DND-41 (cell line): ENCODE measurements at regions not wholly inside any gene's neighbourhood (a gene's known extent, or its start where the extent isn't known, plus 50 kb on each side); places are given as distances from the start of the nearest gene placed in this dataset.

Source experiments
- ATAC-seq: fragments of 200-7000 bp; cut with Tn5 transposase; 3 replicates; pipeline ENCODE4 v1.9.1; 2021; ENCODE audit warnings: low read depth; ENCODE audit not compliant: insufficient read depth
- DNase-seq: peaks from one replicate; pipeline ENCODE4 v3.0.0-alpha.2; 2020
- H2AFZ ChIP-seq: 2 replicates; pipeline ENCODE4 v1.6.0; 2012; ENCODE audit warnings: low read depth, low read length
- H3K27ac ChIP-seq: 2 replicates; pipeline ENCODE4 v1.5.1; 2012; ENCODE audit warnings: low read length, inconsistent platforms
- H3K27me3 ChIP-seq: fragments of 200-600 bp; sonication (generic); 2 replicates; pipeline ENCODE4 v1.6.0; 2012; ENCODE audit warnings: low read length, mild to moderate bottlenecking, inconsistent platforms; ENCODE audit not compliant: insufficient read depth, poor library complexity
- H3K36me3 ChIP-seq: 2 replicates; pipeline ENCODE4 v1.5.1; 2012; ENCODE audit warnings: low read length, inconsistent platforms; ENCODE audit not compliant: insufficient read depth
- H3K4me1 ChIP-seq: 2 replicates; pipeline ENCODE4 v1.5.1; 2012; ENCODE audit warnings: mild to moderate bottlenecking, low read length; ENCODE audit not compliant: insufficient read depth
- H3K4me2 ChIP-seq: 2 replicates; pipeline ENCODE4 v1.6.0; 2012; ENCODE audit warnings: mild to moderate bottlenecking, moderate library complexity, low read length, inconsistent platforms; ENCODE audit not compliant: insufficient read depth
- H3K4me3 ChIP-seq, 2 experiments: fragments of 200-600 bp in 1 of 2; shearing (Covaris generic) in 1 of 2; 2 replicates each; pipeline ENCODE4 v1.5.1; 2012 to 2016; ENCODE audit warnings: inconsistent platforms in 2 of 2, low read length in 2 of 2, mild to moderate bottlenecking in 2 of 2, low read depth in 1 of 2, moderate library complexity in 1 of 2
- H3K79me2 ChIP-seq: 2 replicates; pipeline ENCODE4 v1.6.0; 2012; ENCODE audit warnings: low read length, inconsistent platforms; ENCODE audit not compliant: insufficient read depth
- H3K9ac ChIP-seq: 2 replicates; pipeline ENCODE4 v1.6.0; 2012; ENCODE audit warnings: low read depth, mild to moderate bottlenecking, inconsistent platforms, low read length, moderate library complexity
- H3K9me3 ChIP-seq: 2 replicates; pipeline ENCODE4 v1.5.1; 2012; ENCODE audit warnings: low read length, moderate library complexity, mild to moderate bottlenecking, inconsistent platforms; ENCODE audit not compliant: insufficient read depth, severe bottlenecking
- H4K20me1 ChIP-seq: 2 replicates; pipeline ENCODE4 v1.6.0; 2012; ENCODE audit warnings: low read length; ENCODE audit not compliant: insufficient read depth
- CTCF ChIP-seq: IDR thresholded peaks from 2 replicates; pipeline ENCODE4 v1.5.1; 2012; ENCODE audit warnings: borderline replicate concordance, low read length, moderate library complexity, mild to moderate bottlenecking; ENCODE audit not compliant: poor library complexity, severe bottlenecking; ENCODE audit errors: extremely low read depth
- EZH2 ChIP-seq: IDR thresholded peaks from 3 replicates; pipeline ENCODE4 v1.6.1; 2012; ENCODE audit warnings: borderline replicate concordance, low read depth, mild to moderate bottlenecking, moderate library complexity, low read length, inconsistent platforms; ENCODE audit not compliant: severe bottlenecking

- TF ChIP-seq CTCF: no peak
- no peak for TF ChIP-seq EZH2
- no peak overlapping the region for H3K9ac ChIP-seq
- H4K20me1 ChIP-seq: no peaks in the 10 kb centered on the region
- H3K4me1 ChIP-seq: no peaks in the 10 kb centered on the region
- no peak overlapping the region for H3K4me3 ChIP-seq
- no peak overlapping the region for H2AFZ ChIP-seq
- H3K9me3 ChIP-seq: no peaks in the 10 kb centered on the region
- no peaks in the 10 kb centered on the region for H3K79me2 ChIP-seq
- no peak for DNase-seq
- no peak overlapping the region for H3K27ac ChIP-seq
- no peak overlapping the region for H3K4me2 ChIP-seq
- H3K36me3 ChIP-seq: no peaks in the 10 kb centered on the region
- H3K27me3 ChIP-seq: no peaks in the 10 kb centered on the region
- ATAC-seq: no peak
Observed at GRCh38 chr1:218779341-218780100, 394.2 kb upstream of the LYPLAL1 start.

DNA sequence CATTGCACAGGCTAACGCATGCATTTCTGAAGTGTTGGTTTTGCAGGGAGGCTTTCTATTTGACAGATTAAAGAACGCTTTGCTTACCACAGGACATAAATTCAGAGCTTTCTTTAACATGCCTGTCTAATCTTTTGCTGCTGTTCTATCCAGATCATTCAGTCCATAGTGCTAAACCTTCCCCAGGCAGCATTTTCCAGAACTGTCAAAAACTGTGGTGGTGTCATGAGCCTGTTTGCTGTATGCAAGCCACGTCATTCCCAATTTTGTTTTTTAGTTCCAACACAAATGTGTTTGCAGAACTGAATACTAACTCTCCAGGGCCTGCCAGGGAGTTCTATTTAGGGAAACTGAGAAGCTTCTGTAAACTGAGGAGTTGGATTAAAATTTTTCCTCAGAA lies 390.5 kb upstream of the LYPLAL1 start:
- Histone ChIP-seq H3K9ac (no peak overlapping the region), H2AFZ (no peak overlapping the region), H3K27me3 (no peaks in the 10 kb centered on the region), H3K36me3 (no peaks in the 10 kb centered on the region), H3K79me2 (no peaks in the 10 kb centered on the region), H3K27ac (no peak overlapping the region), H3K4me1 (no peaks in the 10 kb centered on the region), H4K20me1 (no peaks in the 10 kb centered on the region), H3K4me3 (no peak overlapping the region), H3K4me2 (no peak overlapping the region), H3K9me3 (no peaks in the 10 kb centered on the region)
- TF ChIP-seq CTCF (no peak), EZH2 (no peak)
- DNase-seq (no peak), ATAC-seq (no peak)

DNA sequence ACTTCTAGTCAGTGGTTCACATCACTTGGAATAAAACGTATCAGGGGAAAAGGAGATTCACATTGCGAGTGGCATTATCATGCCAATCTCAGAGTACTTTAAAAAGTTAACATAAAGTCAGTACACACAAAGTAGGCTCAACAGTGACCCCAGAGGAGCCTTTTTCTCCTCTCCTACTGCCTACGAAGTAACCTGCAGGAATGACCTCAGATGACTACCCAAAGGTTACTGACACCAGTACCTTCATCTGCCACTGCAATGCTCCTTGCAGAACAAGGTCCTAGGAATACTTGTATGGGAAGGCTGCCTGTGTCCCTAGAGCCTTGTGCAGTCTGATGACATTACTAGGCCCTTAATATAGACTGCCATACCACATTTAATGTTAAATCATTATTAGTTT lies 389.8 kb upstream of the LYPLAL1 start:
- DNase-seq (no peak), ATAC-seq (no peak)
- H4K20me1 ChIP-seq: no peaks in the 10 kb centered on the region
- no peak overlapping the region for H2AFZ ChIP-seq
- no peaks in the 10 kb centered on the region for H3K79me2 ChIP-seq
- no peaks in the 10 kb centered on the region for H3K4me1 ChIP-seq
- H3K4me3 ChIP-seq: no peak overlapping the region
- H3K27me3 ChIP-seq: no peaks in the 10 kb centered on the region
- H3K9ac ChIP-seq: no peak overlapping the region
- H3K9me3 ChIP-seq: no peaks in the 10 kb centered on the region
- no peak overlapping the region for H3K27ac ChIP-seq
- H3K4me2 ChIP-seq: no peak overlapping the region
- no peak for TF ChIP-seq EZH2
- no peak for TF ChIP-seq CTCF
- no peaks in the 10 kb centered on the region for H3K36me3 ChIP-seq
